ENCODE measurements at regions not wholly inside any gene's neighbourhood (a gene's known extent, or its start where the extent isn't known, plus 50 kb on each side); places are given as distances from the start of the nearest gene placed in this dataset.

DNA sequence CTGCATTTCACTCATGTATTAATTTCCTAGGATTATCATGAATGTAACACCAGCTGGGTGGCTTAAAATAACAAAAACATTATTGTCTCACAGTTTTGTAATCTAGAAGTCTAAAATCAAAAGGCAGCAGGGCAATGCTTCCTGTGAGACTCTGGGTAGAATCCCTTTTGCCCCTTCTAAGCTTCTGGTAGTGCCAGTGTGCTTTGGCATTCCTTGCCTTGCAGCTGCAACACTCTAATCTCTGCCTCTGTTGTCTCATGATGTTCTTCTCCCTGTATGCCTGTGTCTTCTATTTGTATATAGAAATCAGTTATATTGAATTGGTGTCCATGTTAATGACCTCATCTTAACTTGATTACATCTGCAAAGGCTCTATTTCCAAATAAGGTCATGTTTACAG is 1117.3 kb downstream of the PCDH18 start:
- H3K18ac ChIP-seq (ENCODE audit: low read depth, low read length) = no peak overlapping the region
- DNase-seq (no peak), ATAC-seq (ENCODE audit: low read depth) (no peak)
- H2BK120ac ChIP-seq (ENCODE audit: low read depth, low read length) = no peak overlapping the region
- dilution Hi-C loops (cut with HindIII; ENCODE audit: low sequenced_read_pairs, unreplicated experiment) (no loop called here), intact Hi-C loops (cut with micrococcal nuclease) (no loop called here), in situ Hi-C loops (cut with MboI; ENCODE audit: low sequenced_read_pairs) (no loop called here)
- H2BK20ac ChIP-seq (ENCODE audit: low read depth, low read length) = no peak overlapping the region
- H2BK5ac ChIP-seq (ENCODE audit: low read depth, low read length, poor library complexity, severe bottlenecking) = no peak overlapping the region
- no peak overlapping the region for H3K14ac ChIP-seq (replicated peaks; ENCODE audit: low read depth, low read length)
- no peaks in the 10 kb centered on the region for H3K27me3 ChIP-seq (ENCODE audit: control insufficient read depth, insufficient read depth, low read length)
- no peaks in the 10 kb centered on the region for H3K4me1 ChIP-seq (ENCODE audit: control insufficient read depth, insufficient read depth, low read length)
- H2AK9ac ChIP-seq (replicated peaks; ENCODE audit: low read depth, low read length, poor library complexity) = no peak overlapping the region
- POLR2A ChIA-PET (ENCODE audit: unreplicated experiment) = no interaction called here
- no peak overlapping the region for H3K9ac ChIP-seq (ENCODE audit: low read depth, low read length)
- no peak overlapping the region for H4K91ac ChIP-seq (ENCODE audit: insufficient read depth, low read depth, low read length)
- H3K79me1 ChIP-seq (ENCODE audit: low read depth in 1 of 2, low read length in 2 of 2) = no peaks in the 10 kb centered on the region
- H3K4ac ChIP-seq (ENCODE audit: low read depth, low read length) = no peak overlapping the region
- H3K56ac ChIP-seq (ENCODE audit: extremely low read depth, insufficient read depth, low read length) = no peak overlapping the region
- CTCF ChIA-PET = no interaction called here
- H4K20me1 ChIP-seq (ENCODE audit: insufficient read depth, low read length) = no peaks in the 10 kb centered on the region
- no peak overlapping the region for H4K8ac ChIP-seq (ENCODE audit: low read depth in 2 of 2, low read length in 2 of 2)
- H3K9me3 ChIP-seq (ENCODE audit: control insufficient read depth, insufficient read depth, low read length) = no peaks in the 10 kb centered on the region
- H2AFZ ChIP-seq (replicated peaks; ENCODE audit: low read length, poor library complexity) = no peak overlapping the region
- H3K9me1 ChIP-seq (ENCODE audit: insufficient read depth, low read length) = no peaks in the 10 kb centered on the region
- no peak overlapping the region for H2BK15ac ChIP-seq (ENCODE audit: low read depth, low read length)
- H3K27ac ChIP-seq (ENCODE audit: insufficient read depth, low read length) = no peak overlapping the region
- no TSS peak for BruUV-seq (replicated peaks)
- H3K36me3 ChIP-seq (ENCODE audit: control insufficient read depth, insufficient read depth, low read length) = no peaks in the 10 kb centered on the region
- H3K4me2 ChIP-seq (ENCODE audit: low read depth, low read length) = no peak overlapping the region
- H2AK5ac ChIP-seq (ENCODE audit: low read depth, low read length) = no peak overlapping the region
- H4K5ac ChIP-seq (ENCODE audit: low read depth, low read length) = no peak overlapping the region
- no peak overlapping the region for H3K23ac ChIP-seq (ENCODE audit: low read depth, low read length)
- no peak for TF ChIP-seq RCOR1 (IDR thresholded peaks at IDR 0.05; ENCODE audit: insufficient replicate concordance, low read length)
- TF ChIP-seq RAD21 (IDR thresholded peaks at IDR 0.05; ENCODE audit: low read length) = no peak
- TF ChIP-seq SMC3 (IDR thresholded peaks at IDR 0.05; ENCODE audit: low read depth, low read length) = no peak
- TF ChIP-seq NFE2L2 (IDR thresholded peaks at IDR 0.05; ENCODE audit: low read depth, low read length) = no peak
- TF ChIP-seq, protein P1, sequence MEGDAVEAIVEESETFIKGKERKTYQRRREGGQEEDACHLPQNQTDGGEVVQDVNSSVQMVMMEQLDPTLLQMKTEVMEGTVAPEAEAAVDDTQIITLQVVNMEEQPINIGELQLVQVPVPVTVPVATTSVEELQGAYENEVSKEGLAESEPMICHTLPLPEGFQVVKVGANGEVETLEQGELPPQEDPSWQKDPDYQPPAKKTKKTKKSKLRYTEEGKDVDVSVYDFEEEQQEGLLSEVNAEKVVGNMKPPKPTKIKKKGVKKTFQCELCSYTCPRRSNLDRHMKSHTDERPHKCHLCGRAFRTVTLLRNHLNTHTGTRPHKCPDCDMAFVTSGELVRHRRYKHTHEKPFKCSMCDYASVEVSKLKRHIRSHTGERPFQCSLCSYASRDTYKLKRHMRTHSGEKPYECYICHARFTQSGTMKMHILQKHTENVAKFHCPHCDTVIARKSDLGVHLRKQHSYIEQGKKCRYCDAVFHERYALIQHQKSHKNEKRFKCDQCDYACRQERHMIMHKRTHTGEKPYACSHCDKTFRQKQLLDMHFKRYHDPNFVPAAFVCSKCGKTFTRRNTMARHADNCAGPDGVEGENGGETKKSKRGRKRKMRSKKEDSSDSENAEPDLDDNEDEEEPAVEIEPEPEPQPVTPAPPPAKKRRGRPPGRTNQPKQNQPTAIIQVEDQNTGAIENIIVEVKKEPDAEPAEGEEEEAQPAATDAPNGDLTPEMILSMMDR (conservative IDR thresholded peaks at IDR 0.05; ENCODE audit: low read depth, low read length) = no peak
- TF ChIP-seq, protein P2, sequence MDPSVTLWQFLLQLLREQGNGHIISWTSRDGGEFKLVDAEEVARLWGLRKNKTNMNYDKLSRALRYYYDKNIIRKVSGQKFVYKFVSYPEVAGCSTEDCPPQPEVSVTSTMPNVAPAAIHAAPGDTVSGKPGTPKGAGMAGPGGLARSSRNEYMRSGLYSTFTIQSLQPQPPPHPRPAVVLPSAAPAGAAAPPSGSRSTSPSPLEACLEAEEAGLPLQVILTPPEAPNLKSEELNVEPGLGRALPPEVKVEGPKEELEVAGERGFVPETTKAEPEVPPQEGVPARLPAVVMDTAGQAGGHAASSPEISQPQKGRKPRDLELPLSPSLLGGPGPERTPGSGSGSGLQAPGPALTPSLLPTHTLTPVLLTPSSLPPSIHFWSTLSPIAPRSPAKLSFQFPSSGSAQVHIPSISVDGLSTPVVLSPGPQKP (IDR thresholded peaks at IDR 0.05; ENCODE audit: borderline replicate concordance, low read depth, low read length) = no peak
- no peak for TF ChIP-seq RFX5 (IDR thresholded peaks at IDR 0.05; ENCODE audit: low read depth, low read length)
- TF ChIP-seq CEBPB (IDR thresholded peaks at IDR 0.05; ENCODE audit: low read depth, low read length) = no peak
- TF ChIP-seq MAZ (IDR thresholded peaks at IDR 0.05; ENCODE audit: borderline replicate concordance, low read depth, low read length) = no peak
- no peak for TF ChIP-seq CHD1 (IDR thresholded peaks at IDR 0.05; ENCODE audit: low read depth, low read length)
- no peak for TF ChIP-seq FOS (IDR thresholded peaks at IDR 0.05; ENCODE audit: low read depth, low read length)
- no peak for TF ChIP-seq BHLHE40 (IDR thresholded peaks at IDR 0.05; ENCODE audit: low read depth, low read length)
- no peak for TF ChIP-seq POLR2A (IDR thresholded peaks at IDR 0.05; ENCODE audit: low read depth, low read length)
- H3K4me3 ChIP-seq (ENCODE audit: insufficient read depth, low read depth, low read length) = no peak overlapping the region

Measured in IMR-90 (cell line).